DND-41 (cell line): ENCODE measurements at regions not wholly inside any gene's neighbourhood (a gene's known extent, or its start where the extent isn't known, plus 50 kb on each side); places are given as distances from the start of the nearest gene placed in this dataset.

Experiments
- CTCF ChIP-seq: IDR thresholded peaks from 2 replicates; pipeline ENCODE4 v1.5.1; 2012; ENCODE audit warnings: borderline replicate concordance, low read length, moderate library complexity, mild to moderate bottlenecking; ENCODE audit not compliant: poor library complexity, severe bottlenecking; ENCODE audit errors: extremely low read depth
- EZH2 ChIP-seq: IDR thresholded peaks from 3 replicates; pipeline ENCODE4 v1.6.1; 2012; ENCODE audit warnings: borderline replicate concordance, low read depth, mild to moderate bottlenecking, moderate library complexity, low read length, inconsistent platforms; ENCODE audit not compliant: severe bottlenecking

GRCh38 chr3:99066863-99067262 lies 165.4 kb upstream of the DCBLD2 start:
- TF ChIP-seq CTCF (no peak), EZH2 (no peak)
